GM21515 (cell line): ENCODE measurements at regions not wholly inside any gene's neighbourhood (a gene's known extent, or its start where the extent isn't known, plus 50 kb on each side); places are given as distances from the start of the nearest gene placed in this dataset.

Experiments
- ATAC-seq: cut with Tn5 transposase; IDR thresholded peaks from one replicate; pipeline ENCODE4 v1.9.1; 2021; ENCODE audit not compliant: unreplicated experiment

DNA sequence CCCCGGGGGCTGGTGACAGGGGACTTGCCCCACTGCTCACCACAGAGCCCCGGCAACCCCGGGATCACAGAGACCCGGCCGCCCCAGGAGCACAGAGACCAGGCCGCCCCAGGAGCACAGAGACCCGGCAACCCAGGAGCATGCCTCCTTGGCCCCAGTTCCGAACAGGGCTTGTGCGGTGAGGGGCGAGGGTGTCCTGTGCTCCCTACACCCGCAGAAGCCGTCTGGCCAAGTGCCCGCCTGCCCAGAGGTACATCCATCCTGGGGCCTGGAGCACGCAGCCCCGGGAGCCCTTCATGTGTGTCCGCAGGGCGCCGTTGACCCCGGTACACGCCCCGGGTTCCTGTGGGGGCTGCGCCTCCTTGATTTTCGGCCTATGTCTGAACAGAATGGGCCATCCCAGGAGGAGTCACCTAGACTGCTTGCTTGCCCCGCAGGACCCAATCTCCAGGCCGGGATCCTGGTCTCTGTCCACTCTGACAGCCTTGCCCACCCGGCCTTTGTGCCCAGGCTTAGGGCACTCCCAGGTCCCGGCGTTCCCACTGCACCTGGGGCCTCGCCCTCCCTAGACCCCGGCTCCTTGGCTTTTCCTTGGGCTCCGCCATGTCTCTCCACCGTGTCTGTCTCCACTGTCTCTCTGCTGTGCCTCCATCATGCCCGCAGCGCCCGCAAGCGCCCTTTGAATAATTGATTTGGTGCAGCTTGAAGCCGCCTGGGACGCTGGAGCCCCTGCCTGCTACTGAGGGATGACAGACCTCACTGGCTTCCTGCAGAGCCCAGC, 219.8 kb downstream of the ERMARD start:
- ATAC-seq: no peak

DNA sequence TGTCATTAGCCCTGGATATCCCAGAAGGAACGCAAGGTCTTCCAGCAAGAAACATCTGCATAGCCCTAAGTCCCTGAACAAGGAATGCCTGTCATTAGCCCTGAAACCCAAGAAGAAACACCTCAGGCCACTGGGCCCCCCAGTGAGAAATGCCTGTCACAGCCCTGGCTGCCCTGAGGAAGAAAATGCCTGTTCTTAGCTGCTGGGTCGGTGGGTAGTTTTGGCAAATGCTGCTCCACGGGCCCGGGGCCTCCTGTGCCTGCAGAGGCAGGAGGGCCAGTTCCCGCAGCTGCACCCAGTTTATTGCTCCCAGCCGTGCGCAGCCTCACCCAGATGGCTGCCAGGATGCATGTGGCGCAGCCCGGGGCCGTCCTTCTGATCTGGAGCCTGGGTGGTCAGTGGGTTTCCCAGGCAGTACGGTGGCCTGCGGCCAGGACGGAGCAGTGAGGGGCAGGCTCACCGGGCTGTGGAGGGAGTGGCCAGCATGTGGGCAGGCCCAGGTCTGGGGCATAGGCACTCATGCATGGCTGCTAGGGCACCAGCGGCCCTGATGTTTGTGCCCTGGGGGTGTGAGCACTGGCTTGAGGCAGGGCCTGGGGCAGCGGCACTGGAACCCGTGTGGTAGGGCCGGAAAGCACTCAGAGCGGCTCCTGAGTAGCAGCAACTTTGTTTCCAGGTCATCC, 219.0 kb downstream of the ERMARD start:
- no peak for ATAC-seq

DNA sequence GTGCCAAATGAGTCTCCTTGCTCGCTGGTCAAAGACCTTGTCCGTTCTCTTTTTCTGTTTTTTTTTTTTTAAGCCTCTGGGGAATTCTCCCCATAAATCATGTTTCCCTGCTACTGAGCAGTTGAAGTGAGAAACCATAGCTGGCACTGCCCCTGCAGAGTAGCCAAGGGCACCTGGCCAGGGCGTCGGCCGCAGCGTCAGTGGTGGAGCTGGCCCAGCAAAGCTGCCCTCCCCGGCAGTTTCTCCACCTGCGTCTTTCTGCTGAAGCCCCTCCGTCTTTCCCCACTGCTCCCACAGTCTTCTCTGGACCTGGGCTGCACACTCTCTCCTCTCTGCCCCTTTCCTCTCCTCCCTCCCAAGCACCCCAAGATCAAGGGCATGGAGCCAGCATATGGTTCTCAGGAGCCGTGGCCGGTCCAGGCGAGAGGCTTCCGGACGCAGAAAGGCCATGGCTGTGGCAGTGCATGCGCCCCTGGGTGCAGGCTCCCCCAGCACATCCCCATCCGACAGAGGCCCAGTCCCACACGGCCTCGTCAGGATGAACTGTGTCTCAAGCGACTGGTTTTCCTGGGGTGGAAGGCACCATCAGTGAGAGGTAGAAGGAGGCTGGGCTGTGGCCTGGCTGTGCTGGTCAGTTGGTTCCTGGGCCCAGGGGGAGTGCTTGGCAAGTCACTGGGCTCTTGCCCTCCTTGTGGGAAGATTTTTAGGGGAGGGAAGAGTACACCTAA, 218.1 kb downstream of the ERMARD start:
- ATAC-seq: no peak

- no peak for ATAC-seq
Observed at GRCh38 chr6:169968541-169969270, 217.3 kb downstream of the ERMARD start.

GRCh38 chr6:169967687-169968086, 216.3 kb downstream of the ERMARD start:
- ATAC-seq: no peak

- ATAC-seq: no peak
Observed at GRCh38 chr6:169966312-169967181, 215.1 kb downstream of the ERMARD start.

GRCh38 chr6:169965657-169966311, 214.4 kb downstream of the ERMARD start:
- no peak for ATAC-seq

DNA sequence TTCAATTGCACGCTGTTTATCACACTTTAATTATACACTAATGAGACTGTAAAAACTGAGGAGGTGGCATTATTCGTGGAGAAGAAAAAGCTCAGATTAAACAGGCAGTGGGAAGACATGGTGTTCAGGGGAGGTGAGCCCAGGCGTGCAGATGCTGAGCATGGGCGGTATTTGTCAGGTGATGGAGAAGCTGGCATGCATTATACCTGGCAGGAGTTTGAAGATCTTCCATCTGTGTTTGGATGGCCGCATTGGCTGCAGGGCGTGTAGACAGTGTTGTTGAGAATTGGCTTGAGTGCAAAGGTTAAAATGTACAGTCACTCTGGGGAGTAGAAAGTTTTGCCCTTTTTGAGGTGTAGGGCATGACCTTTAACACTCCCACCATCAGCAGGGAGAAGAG, 213.8 kb downstream of the ERMARD start:
- no peak for ATAC-seq

DNA sequence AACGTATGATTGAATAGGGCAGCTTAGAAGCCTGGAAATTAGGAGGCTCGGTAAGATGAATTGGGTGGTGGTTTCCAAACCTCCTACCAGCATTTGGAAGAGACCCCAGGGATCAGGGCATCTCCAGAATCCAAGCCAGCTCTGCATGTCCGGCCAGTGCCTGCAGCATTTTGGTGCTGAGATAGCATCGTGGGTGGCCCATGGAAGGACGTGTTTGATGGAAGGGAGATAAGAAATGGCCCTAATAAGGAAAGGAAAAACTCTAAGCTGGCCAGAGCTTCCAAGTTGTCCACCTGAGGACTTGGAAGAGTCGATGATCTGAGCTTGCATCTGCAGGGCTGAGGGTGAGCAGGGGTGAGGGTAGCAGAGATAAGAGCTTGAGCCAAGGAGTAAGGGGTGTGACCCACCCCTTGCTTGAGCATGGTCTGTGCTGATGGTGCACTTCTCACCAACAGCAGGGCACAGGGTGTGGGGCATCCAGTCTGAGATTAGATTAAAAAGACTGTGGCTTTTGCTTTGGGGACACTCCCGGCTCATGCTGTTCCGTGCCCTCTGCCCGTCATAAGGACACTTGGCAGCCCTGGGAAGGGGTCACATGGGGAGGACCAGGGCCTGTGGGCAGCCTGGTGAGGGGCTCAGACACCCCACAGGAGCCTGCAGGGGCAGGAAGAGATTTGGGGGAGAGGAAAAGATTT, 213.2 kb downstream of the ERMARD start:
- no peak for ATAC-seq

DNA sequence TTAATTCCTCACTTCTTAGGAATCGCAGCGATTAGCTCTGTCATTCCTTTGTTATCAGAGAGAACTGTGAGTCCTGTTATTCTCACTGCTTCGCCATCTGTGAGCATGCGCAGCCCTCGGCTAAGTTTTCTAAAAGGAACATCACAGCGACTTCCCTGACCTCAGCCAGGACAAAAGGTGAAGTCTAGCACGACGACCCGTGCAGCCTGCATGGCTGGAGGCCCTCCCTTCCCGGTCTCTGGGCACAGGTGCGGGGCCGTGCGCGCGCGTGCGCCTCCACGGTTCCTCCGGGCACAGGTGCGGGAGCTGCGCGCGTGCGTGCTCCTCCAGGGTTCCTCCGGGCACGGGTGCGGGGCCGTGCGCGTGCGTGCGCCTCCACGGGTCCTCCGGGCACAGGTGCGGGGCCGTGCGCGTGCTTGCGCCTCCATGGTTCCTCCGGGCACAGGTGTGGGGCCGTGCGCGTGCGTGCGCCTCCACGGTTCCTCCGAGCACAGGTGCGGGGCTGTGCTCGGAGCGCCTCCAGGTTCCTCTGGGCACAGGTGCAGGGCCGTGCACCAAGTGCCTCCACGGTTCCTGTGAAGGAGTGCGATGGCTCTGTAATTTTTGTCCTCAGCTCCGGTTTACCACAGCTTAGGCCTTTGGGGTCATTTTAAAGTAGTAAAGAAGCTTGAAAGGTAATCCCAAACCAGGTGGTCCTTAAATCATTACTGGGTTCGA, 212.3 kb downstream of the ERMARD start:
- no peak for ATAC-seq

GRCh38 chr6:169962604-169963469, 211.4 kb downstream of the ERMARD start:
- no peak for ATAC-seq

DNA sequence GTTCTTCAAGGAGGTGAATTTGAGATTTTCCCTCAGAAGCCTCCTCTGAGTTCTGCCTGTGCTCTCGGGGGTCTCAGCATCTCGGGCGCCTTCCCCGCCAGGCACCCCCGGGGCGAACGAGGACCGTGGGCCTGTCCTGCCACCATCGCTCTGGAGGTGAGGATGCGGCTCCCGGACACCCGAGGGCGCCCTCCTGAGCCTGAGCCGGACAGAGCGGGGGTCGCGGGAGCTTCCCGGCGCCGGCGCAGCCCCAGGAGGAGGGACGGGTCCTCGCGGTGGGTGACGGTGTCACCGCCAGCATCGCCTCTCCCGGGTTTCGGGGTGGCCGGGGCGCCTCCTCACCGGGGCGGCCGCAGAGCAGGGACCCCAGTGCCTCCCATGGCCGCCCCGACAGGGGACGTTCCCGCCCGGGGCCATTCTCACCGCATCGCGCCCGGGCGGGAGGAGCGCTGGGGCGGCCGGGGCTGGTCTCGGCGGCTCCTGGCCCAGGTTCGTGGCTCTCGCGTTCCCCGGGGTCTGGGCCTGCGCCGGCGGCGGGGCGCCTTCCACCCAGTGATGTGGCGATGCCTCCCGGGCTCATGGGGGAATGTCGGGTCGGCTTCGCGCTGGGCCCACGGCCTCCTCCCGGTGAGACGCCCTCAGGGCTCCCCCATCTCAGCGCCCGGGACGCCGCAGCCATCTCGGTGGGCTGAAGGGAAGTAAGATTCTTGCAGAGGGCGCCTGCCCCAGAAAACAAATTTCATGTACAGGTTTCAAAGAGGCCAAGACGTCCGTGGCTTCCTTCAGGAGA, 210.5 kb downstream of the ERMARD start:
- ATAC-seq: no peak

DNA sequence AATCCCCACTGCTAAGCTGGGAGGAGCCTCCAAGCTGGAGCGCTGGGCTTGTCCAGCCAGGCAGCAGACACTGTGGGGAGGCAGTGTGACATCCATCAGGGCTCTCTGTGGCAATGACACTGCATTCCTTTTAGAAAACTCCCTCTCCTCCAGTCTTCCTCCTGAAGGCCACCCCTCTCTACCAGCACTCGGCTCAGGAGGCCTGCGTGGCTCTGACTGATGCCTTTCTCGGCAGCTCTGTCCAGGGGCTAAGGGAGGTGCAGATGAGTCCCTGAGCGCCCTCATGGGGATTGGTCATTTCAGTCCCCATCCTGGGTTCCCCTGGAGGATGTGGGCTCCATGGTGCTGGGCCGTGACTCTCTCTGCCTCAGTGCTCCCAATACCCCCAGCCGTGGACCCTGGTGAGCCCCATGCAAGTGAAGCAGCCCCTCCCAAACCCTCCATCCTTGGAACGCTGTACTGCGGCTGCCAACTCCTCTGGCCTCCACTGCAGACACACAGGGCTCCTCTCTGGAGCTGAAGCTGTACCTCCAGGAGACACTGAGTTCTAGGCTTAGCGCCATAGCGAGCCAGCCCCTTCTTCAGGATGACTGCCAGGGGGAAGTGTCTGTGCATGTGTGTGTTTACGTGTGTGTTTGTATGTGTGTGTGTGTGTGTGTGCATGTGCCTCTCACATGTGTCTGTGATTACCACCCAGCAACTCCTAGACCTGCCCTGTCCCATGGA, 209.6 kb downstream of the ERMARD start:
- no peak for ATAC-seq

DNA sequence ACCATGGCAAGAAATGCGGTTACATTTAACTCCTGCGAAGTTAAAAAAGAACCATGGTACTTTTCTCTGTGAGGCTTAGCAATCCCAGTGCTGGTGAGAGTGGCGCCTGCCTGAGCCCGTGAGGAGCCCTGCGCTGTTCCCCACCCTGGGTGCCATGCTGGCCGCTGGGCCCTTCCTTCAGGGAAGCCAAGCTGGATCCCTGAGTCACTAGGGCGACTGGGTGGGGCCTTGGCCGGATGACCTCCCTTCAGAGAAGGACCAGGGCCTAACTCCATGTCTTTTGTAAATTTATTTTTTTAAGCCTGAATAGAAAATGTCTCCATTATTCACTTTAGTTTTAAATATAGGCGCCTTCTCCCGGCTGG, 209.1 kb downstream of the ERMARD start:
- no peak for ATAC-seq

GRCh38 chr6:169960003-169960344, 208.6 kb downstream of the ERMARD start:
- ATAC-seq: no peak
